Mesenchymal stem cell (in vitro differentiated cells and primary cell): ENCODE measurements at regions not wholly inside any gene's neighbourhood (a gene's known extent, or its start where the extent isn't known, plus 50 kb on each side); places are given as distances from the start of the nearest gene placed in this dataset.
A peak's percentile ranks its signal among the peaks of the same experiment; 100 is the strongest.
"Not testable (repeated sequence)": the region's sequence is repeated elsewhere in the genome, so short reads cannot be mapped to it uniquely, and the experiment has no call there.

Experiments used
- DNase-seq: peaks from one replicate; pipeline ENCODE4 v3.0.0-alpha.2; 2013
- H2AFZ ChIP-seq: one replicate; pipeline ENCODE4 v1.6.1; 2013; ENCODE audit warnings: low read depth, mild to moderate bottlenecking, control low read depth, inconsistent platforms, low read length, moderate library complexity
- H2AK5ac ChIP-seq: 2 replicates; pipeline ENCODE4 v1.6.1; 2013; ENCODE audit warnings: low read length, moderate library complexity, mild to moderate bottlenecking, inconsistent platforms; ENCODE audit not compliant: severe bottlenecking
- H2BK120ac ChIP-seq: one replicate; pipeline ENCODE4 v1.6.1; 2013; ENCODE audit warnings: low read depth, mild to moderate bottlenecking, inconsistent platforms, low read length, moderate library complexity
- H2BK12ac ChIP-seq, 2 experiments: one replicate each; pipeline ENCODE4 v1.6.1; 2013; ENCODE audit warnings: inconsistent platforms in 2 of 2, low read length in 2 of 2, mild to moderate bottlenecking in 2 of 2, moderate library complexity in 2 of 2, control low read depth in 1 of 2
- H2BK15ac ChIP-seq: one replicate; pipeline ENCODE4 v1.6.1; 2013; ENCODE audit warnings: mild to moderate bottlenecking, low read depth, inconsistent platforms; ENCODE audit not compliant: poor library complexity, severe bottlenecking
- H2BK5ac ChIP-seq: 2 replicates; pipeline ENCODE4 v1.6.1; 2013; ENCODE audit warnings: low read depth, mild to moderate bottlenecking, low read length, control low read depth, inconsistent platforms; ENCODE audit not compliant: poor library complexity, severe bottlenecking
- H3K14ac ChIP-seq, 2 experiments: one replicate each; pipeline ENCODE4 v1.6.1; 2013; ENCODE audit warnings: inconsistent platforms in 2 of 2, low read length in 2 of 2, control low read depth in 1 of 2, mild to moderate bottlenecking in 1 of 2, moderate library complexity in 1 of 2
- H3K18ac ChIP-seq, 2 experiments: one replicate each; pipeline ENCODE4 v1.6.1; 2013; ENCODE audit warnings: inconsistent platforms in 2 of 2, low read length in 2 of 2, control low read depth in 1 of 2, low read depth in 1 of 2, mild to moderate bottlenecking in 1 of 2
- H3K23ac ChIP-seq, 2 experiments: one replicate each; pipeline ENCODE4 v1.6.1; 2013; ENCODE audit warnings: inconsistent platforms in 2 of 2, low read length in 2 of 2, mild to moderate bottlenecking in 2 of 2, moderate library complexity in 2 of 2, control low read depth in 1 of 2
- H3K27ac ChIP-seq: 2 replicates; pipeline ENCODE4 v1.5.1; 2013; ENCODE audit warnings: mild to moderate bottlenecking, moderate library complexity, low read length, control low read depth, inconsistent platforms; ENCODE audit not compliant: poor library complexity, severe bottlenecking
- H3K27me3 ChIP-seq, 2 experiments: 2 replicates each; pipeline versions ENCODE4 v1.6.1 to v1.7.0; 2013; ENCODE audit warnings: low read length in 2 of 2, mild to moderate bottlenecking in 2 of 2, moderate library complexity in 2 of 2, control low read depth in 1 of 2, inconsistent platforms in 1 of 2; ENCODE audit not compliant: control insufficient read depth in 1 of 2, insufficient read depth in 1 of 2
- H3K36me3 ChIP-seq, 2 experiments: 2 replicates each; pipeline versions ENCODE4 v1.6.1 to v1.7.0; 2013; ENCODE audit warnings: low read length in 2 of 2, control low read depth in 1 of 2, inconsistent platforms in 1 of 2, low read depth in 1 of 2, mild to moderate bottlenecking in 1 of 2; ENCODE audit not compliant: insufficient read depth in 2 of 2, control insufficient read depth in 1 of 2
- H3K4ac ChIP-seq, 2 experiments: one replicate each; pipeline ENCODE4 v1.6.1; 2013; ENCODE audit warnings: inconsistent platforms in 2 of 2, low read length in 2 of 2, mild to moderate bottlenecking in 2 of 2, moderate library complexity in 2 of 2, control low read depth in 1 of 2, low read depth in 1 of 2
- H3K4me1 ChIP-seq: 2 replicates; pipeline ENCODE4 v1.6.1; 2013; ENCODE audit warnings: low read depth, low read length, control low read depth; ENCODE audit not compliant: control insufficient read depth, insufficient read depth
- H3K4me2 ChIP-seq: 2 replicates; pipeline ENCODE4 v1.6.1; 2013; ENCODE audit warnings: low read length, mild to moderate bottlenecking, inconsistent platforms; ENCODE audit not compliant: poor library complexity, severe bottlenecking
- H3K4me3 ChIP-seq, 2 experiments: 2 replicates each; pipeline versions ENCODE4 v1.5.1 to v1.7.0; 2013; ENCODE audit warnings: low read length in 2 of 2, mild to moderate bottlenecking in 2 of 2, control low read depth in 1 of 2, low read depth in 1 of 2; ENCODE audit not compliant: insufficient read depth in 1 of 2
- H3K79me1 ChIP-seq: replicated peaks from 2 replicates; pipeline ENCODE4 v1.6.1; 2013; ENCODE audit warnings: mild to moderate bottlenecking, control low read depth, low read length, inconsistent platforms; ENCODE audit not compliant: poor library complexity, severe bottlenecking
- H3K9ac ChIP-seq: 2 replicates; pipeline ENCODE4 v1.7.0; 2013; ENCODE audit warnings: mild to moderate bottlenecking, low read length, moderate library complexity
- H3K9me3 ChIP-seq: 2 replicates; pipeline ENCODE4 v1.7.0; 2013; ENCODE audit warnings: mild to moderate bottlenecking, low read length; ENCODE audit not compliant: control insufficient read depth
- H4K8ac ChIP-seq: one replicate; pipeline ENCODE4 v1.6.1; 2013; ENCODE audit warnings: inconsistent platforms, mild to moderate bottlenecking, low read length, moderate library complexity
- H4K91ac ChIP-seq: one replicate; pipeline ENCODE4 v1.6.1; 2013; ENCODE audit warnings: mild to moderate bottlenecking, low read length, inconsistent platforms
- WGBS: methylation state at CpG from one replicate; pipeline ENCODE4 v1.1.7; 2013; ENCODE audit warnings: mixed read lengths; 5-methylcytosine and 5-hydroxymethylcytosine counted together

- no peak overlapping the region for H2AFZ ChIP-seq
- no peak overlapping the region for H3K14ac ChIP-seq
- H2BK5ac ChIP-seq = no peak overlapping the region
- H2BK120ac ChIP-seq = no peak overlapping the region
- H3K4me2 ChIP-seq = no peak overlapping the region
- H3K4ac ChIP-seq = no peak overlapping the region
- peaks cover 3% of the 10 kb centered on the region for H3K4me1 ChIP-seq
- H3K9ac ChIP-seq = peak overlapping the region; percentile 19
- no peak overlapping the region for H4K91ac ChIP-seq
- no peak overlapping the region for H3K4me3 ChIP-seq
- no peaks in the 10 kb centered on the region for H3K9me3 ChIP-seq
- no CpG with 5 or more reads among the region's 1 CpG for WGBS
- H2BK15ac ChIP-seq = no peak overlapping the region
- H2BK12ac ChIP-seq = no peak overlapping the region
- no peak overlapping the region for H3K27ac ChIP-seq
- H3K23ac ChIP-seq = no peak overlapping the region
- no peak overlapping the region for H2AK5ac ChIP-seq
- H3K36me3 ChIP-seq = peaks cover 4 to 9% of the 10 kb centered on the region in 2 experiments
- peak; percentile 53 for DNase-seq
- no peak overlapping the region for H4K8ac ChIP-seq
- H3K18ac ChIP-seq = no peak overlapping the region
- peaks cover 11% of the 10 kb centered on the region for H3K79me1 ChIP-seq
- H3K27me3 ChIP-seq = no peaks in the 10 kb centered on the region
Measured at GRCh38 chr18:46226461-46226860, 122.3 kb downstream of the HAUS1 start.

DNA sequence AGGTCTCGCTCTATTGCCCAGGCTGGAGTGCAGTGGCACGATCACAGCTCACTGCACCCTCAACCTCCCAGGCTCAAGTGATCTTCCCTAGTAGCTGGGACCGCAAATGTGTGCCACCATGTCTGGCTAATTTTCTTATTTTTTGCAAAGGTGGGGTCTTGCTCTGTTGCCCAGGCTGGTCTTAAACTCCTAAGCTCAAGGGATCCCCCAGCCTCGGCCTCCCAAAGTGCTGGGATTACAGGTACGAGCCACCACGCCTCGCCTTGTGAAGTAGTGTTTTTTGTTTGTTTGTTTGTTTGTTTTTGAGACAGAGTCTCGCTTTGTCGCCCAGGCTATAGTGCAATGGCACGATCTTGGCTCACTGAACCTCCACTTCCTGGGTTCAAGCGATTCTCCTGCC lies 125.5 kb downstream of the HAUS1 start:
- not testable (repeated sequence) for H4K8ac ChIP-seq, H3K36me3 ChIP-seq, H3K4me2 ChIP-seq, H3K4me3 ChIP-seq, H3K18ac ChIP-seq, H3K27me3 ChIP-seq, H3K4ac ChIP-seq, H2BK12ac ChIP-seq, H2AK5ac ChIP-seq, H2AFZ ChIP-seq, H4K91ac ChIP-seq, DNase-seq, H2BK15ac ChIP-seq, H3K4me1 ChIP-seq, H2BK120ac ChIP-seq, H3K9ac ChIP-seq, H3K27ac ChIP-seq, H3K14ac ChIP-seq, H2BK5ac ChIP-seq, H3K9me3 ChIP-seq, H3K23ac ChIP-seq
- WGBS = 93% methylated on average over 11 of the region's 11 CpGs
- H3K79me1 ChIP-seq = peaks cover 11% of the 10 kb centered on the region

GRCh38 chr18:46236156-46236555 lies 132.0 kb downstream of the HAUS1 start:
- Histone ChIP-seq H3K9ac (no peak overlapping the region), H4K91ac (no peak overlapping the region), H2BK15ac (no peak overlapping the region), H4K8ac (no peak overlapping the region), H2BK5ac (no peak overlapping the region), H3K4ac (no peak overlapping the region), H3K9me3 (no peaks in the 10 kb centered on the region), H3K79me1 (peaks cover 3% of the 10 kb centered on the region), H3K4me3 (no peak overlapping the region), H3K27ac (peak overlapping the region; percentile 49), H2AFZ (no peak overlapping the region), H3K4me2 (no peak overlapping the region), H2BK12ac (no peak overlapping the region), H2BK120ac (no peak overlapping the region), H3K18ac (no peak overlapping the region), H2AK5ac (no peak overlapping the region), H3K4me1 (peaks cover 4% of the 10 kb centered on the region), H3K14ac (no peak overlapping the region), H3K23ac (no peak overlapping the region), H3K27me3 (no peaks in the 10 kb centered on the region), H3K36me3 (peaks cover 0 to 4% of the 10 kb centered on the region in 2 experiments)
- DNase-seq = no peak
- 74% methylated on average over 4 of the region's 4 CpGs for WGBS

DNA sequence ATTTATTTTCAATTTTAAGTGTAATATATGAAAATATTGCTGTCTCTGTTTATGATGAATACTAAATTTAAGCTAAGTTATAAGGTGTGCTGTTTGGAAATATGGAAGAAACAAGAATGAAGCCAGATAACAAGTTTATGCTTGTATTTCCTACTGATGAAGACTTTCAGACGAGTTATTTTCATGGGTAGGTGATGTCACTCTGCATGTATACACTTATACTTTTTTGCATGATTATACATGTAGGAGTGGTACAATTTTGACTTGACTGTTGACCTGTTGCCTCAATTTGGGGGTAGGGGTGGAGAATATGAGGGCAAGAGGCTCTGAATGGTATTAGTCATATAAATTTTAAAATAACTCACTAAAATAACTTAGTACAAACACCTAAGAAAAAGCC lies 133.7 kb downstream of the HAUS1 start:
- Histone ChIP-seq H3K36me3 (peaks cover 0 to 4% of the 10 kb centered on the region in 2 experiments), H3K4me3 (no peak overlapping the region), H2AFZ (no peak overlapping the region), H3K9me3 (no peaks in the 10 kb centered on the region), H4K91ac (no peak overlapping the region), H3K23ac (no peak overlapping the region), H3K79me1 (peaks cover 3% of the 10 kb centered on the region), H2BK12ac (no peak overlapping the region), H2BK15ac (no peak overlapping the region), H2BK5ac (no peak overlapping the region), H3K14ac (no peak overlapping the region), H3K4me1 (peaks cover 9% of the 10 kb centered on the region), H3K27me3 (no peaks in the 10 kb centered on the region), H2AK5ac (no peak overlapping the region), H3K18ac (no peak overlapping the region), H3K27ac (no peak overlapping the region), H3K4me2 (no peak overlapping the region), H3K4ac (no peak overlapping the region), H3K9ac (no peak overlapping the region), H2BK120ac (no peak overlapping the region), H4K8ac (no peak overlapping the region)
- no peak for DNase-seq
- WGBS = 100% methylated on average over 1 of the region's 1 CpG
